Hematopoietic multipotent progenitor cell treated with erythropoietin and hydrocortisone succinate and interleukin-3 and kit ligand, for 8 days (in vitro differentiated cells): ENCODE measurements at regions not wholly inside any gene's neighbourhood (a gene's known extent, or its start where the extent isn't known, plus 50 kb on each side); places are given as distances from the start of the nearest gene placed in this dataset.
"Not testable (repeated sequence)": the region's sequence is repeated elsewhere in the genome, so short reads cannot be mapped to it uniquely, and the experiment has no call there.

ENCODE experiments used
- DNase-seq: peaks from one replicate; pipeline ENCODE4 v3.0.0-alpha.2; 2015

DNA sequence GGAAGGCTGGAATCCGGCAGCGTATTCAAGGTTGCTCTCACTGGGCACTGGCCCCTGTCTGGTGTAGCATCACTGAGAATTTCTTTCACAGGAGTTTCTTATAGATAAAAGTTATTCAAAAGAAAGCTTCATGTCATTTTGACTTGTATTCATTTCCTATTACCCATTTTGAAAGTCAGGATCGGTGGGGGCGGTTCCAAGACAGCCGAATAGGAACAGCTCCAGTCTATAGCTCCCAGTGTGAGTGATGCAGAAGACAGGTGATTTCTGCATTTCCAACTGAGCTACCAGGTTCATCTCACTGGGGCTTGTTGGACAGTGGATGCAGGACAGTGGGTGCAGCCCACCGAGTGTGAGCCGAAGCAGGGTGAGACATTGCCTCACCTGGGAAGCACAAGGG lies 51.5 kb upstream of the CDC42EP3 start:
- DNase-seq = not testable (repeated sequence)

DNA sequence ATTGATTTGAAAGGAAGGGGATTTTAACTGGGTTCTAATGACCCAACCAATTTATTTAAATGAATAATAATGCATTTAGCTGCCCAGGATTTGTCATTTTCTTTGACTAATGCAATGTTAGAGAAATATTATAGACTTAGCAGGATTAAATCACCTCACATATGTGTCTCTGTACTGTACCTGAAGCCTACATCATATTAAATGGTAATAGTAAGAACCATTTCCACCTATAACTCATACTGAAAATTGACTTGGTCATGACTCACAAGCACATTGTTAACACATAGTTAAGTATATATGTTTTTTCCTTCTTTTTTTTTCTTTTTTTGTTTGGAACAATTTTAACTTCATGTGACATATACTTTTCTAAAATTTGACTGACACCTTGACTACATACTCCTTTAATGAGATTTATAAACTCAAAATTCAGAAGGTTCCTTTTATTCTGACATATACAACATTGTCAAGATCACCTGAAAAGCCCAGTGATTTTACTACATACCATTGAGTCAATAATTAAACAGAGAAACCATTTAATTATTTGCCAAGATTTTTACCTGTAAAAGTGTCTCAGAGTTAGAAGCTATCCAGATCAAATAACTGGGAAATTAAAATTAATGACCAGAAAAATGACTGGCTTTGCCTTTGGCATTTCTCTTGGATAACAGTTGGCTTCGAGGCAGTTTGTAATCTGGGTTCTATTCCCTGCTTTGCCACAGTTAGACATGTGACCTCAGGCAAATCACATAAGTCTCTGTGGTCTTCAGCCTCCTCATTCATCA lies 58.8 kb upstream of the CDC42EP3 start:
- DNase-seq = no peak

DNA sequence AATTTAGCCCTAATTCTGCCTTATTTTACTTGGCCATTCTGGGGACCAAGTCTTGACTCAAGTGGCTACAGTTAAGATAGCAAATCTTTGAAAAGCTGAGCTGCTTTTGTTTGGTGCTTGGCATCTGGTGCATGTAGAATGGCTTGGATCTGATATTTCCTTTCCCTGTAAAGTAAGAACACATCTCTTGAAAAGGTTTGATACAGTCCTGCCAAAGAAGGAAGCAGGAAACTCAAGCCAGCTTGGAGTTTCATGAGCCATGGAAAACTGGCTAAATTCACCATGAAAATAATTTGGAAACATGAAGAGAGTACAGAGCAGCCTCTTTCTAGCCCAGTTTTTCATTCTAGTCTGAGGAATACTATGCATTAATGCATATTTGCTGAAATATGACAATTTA lies 61.0 kb upstream of the CDC42EP3 start:
- not testable (repeated sequence) for DNase-seq

DNA sequence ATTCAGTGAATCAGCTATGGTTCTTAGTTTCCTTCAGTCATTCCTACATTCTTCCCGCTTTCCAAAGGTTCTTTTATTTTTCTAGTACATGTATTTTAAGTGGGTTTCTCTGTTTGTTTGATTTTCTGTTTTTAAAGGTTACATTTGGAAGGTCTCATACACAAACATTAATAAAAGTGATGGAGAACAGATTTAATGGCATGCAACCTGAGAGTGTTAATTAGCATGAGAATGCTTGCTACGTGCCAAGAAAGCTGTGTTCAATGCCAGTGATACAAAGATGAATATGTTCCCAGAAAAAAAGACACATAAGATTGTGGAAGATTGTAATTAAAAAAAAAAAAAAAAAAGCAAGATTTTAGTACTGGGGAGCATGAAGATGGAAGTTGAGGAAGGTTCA lies 61.8 kb upstream of the CDC42EP3 start:
- no peak for DNase-seq

DNA sequence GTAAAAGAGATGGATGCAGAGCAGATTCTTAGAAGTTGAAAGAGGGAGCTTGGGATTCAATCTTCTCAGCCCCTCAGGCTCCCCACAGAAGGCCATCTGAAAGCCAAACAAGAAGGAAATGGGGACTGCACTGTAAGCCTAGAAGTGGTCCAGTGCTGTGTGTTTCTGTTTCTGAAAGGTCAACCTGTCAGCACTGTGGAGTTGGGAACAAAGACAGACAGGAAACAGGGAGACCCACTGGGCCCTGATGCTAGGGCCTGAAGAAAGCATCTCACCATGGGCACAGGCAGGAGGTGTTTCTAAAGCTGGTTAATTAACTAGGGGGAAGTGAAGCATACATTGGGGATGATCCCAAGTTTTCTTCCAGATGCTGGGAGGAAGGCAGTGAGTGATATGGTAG lies 62.5 kb upstream of the CDC42EP3 start:
- not testable (repeated sequence) for DNase-seq

DNA sequence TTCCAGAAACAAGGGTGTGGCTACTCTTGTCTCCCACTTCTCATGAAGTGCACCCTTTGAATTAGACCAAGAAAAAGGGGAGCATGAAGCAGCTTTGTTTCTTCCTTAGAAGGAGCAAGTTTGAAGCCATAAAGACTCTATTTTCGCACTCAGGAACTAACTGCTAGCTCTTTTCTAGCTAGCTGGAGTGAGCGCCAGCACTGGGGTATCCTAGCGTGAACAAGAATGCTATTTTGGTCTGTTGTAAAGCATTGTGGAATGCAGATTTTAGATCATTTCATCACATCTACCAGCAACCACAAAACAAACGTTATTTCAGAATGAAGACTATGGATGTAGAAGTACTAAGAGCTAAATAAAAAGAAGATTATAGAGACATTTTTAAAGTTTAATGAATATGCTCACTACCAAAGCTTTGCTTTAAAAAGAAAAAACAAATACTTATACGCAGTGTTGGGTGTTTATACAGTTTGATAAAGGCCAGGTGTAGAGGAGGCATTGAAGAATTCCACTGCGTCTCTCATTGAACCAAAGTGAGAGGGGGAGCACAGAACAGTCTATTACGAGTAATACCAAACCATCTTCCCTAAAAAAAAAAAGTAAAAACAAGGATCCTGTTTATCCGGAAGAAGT lies 63.6 kb upstream of the CDC42EP3 start:
- not testable (repeated sequence) for DNase-seq

DNA sequence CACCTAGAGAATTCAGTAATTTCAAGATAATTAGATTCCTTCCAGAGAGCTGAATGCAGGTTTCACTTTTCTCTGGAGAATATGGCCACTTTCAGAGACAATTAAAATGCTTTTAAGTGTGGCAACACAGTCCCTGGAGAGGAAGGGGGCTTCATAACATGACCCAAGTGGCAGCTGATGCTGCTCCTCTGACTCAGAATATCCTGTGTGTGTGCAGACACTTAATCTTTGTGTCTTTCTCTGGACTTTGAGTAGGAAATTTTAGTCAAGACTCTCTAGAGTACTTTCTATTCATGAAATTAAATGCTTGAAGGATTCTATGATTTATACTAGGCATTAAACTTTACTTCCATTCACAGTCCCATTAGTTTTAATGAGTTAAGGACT lies 64.1 kb upstream of the CDC42EP3 start:
- not testable (repeated sequence) for DNase-seq

DNA sequence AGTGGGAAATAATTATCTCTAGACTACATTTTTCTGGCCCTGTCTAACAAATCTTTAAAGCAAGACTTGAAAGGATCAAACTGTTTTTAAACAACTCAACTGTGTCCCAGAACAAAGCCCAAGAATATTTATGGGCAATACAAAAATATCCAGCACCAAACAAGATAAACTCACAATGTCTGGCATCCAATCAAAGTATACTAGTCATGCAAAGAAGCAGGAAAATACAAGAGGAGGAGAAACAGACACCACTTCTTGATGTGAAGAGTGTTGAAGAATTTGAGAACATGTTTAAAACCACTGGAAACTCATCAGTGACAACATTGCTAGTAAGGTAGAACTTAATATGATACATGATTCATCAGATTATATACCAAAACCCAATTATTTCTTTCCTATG lies 66.1 kb upstream of the CDC42EP3 start:
- DNase-seq = no peak

DNA sequence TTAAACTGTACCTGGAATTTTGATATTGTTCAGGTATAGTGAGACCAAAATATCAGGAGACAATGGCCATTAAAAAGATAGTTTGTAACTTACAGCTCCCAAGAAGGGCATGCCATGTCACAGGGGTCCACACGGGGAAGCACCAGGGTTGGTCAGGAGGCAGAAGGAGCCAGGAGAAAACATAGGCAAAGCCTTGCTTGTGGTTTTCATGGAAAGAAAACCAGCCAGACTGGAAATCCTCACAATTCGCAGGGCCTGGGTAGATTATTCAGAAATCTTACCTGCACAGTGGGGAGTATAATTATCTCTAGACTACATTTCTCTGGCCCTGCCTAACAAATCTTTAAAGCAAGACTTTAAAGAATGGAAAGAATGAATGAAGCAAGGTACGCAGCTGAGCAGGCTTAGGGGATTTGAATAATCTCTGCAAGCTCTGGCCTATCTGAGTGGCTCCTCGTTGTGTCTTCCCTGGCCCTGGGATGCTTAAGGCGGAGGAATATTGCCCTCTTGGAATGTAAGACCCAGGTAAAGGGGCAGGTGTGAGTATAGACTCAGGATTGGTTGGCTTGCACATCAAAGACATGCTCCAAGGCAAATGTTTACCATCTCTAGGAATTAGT lies 66.9 kb upstream of the CDC42EP3 start:
- no peak for DNase-seq

DNA sequence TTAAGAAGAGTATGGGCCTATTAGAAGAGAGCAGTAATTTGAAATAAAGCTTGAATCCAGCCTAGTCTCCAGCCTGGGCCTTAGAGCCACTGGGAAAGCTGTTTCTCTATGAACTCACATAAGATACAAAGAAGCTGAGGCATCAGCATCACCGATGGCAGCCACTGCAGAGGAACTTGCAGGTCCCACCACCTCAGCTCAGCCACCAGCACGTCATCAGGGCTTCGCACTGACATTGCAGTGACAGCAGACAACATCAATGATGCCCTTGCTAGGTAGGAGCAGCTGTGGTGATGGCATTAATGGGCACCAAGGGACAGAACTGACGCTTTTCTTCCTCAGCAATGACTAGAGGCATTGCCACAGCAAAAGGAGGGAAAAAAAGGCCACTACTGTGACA lies 67.7 kb upstream of the CDC42EP3 start:
- no peak for DNase-seq

DNA sequence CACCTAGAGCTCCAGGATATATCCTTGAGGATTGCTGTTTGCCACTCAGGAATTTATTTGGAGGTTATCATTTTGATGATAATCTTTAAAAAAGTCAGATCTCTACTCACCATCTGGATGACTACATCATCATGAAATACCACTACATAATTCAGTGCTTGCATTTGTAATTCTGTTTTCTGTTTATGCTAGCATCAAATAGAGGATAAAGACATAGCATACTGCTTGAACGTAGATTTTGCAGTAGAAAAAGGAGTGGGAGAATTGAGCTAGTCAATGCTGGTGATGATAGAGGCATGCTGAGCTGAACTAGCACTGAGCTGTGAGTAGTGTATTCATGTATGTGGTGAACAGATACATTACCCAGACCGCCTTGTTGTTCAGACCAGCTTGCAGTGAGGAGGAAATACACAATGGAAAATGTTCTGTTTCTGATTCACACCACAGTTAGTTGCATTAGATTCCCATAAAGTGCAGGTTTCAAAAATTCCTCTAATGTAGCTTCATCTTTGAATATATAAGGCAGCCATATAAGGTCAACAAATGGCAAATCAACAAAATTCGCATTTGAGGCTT lies 68.8 kb upstream of the CDC42EP3 start:
- no peak for DNase-seq

DNA sequence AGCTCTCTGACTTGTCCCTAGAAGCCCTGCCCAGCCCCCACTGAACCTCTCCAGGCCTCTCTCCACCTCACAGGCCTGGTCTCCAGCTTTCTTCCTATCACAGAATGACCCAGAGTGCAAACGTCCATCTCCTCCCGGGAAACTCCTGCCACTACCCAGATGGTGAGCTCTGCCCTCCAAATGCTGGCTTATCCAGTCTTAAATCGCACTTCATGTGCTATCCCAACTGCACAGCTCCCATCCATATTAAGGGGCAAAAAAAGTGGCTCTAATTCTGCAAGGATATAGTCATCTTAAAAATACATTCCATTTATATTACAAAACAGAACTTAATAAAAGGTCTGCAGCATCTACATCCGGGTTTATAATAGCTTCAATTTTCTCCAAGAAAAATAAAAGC lies 70.8 kb upstream of the CDC42EP3 start:
- DNase-seq = no peak

DNA sequence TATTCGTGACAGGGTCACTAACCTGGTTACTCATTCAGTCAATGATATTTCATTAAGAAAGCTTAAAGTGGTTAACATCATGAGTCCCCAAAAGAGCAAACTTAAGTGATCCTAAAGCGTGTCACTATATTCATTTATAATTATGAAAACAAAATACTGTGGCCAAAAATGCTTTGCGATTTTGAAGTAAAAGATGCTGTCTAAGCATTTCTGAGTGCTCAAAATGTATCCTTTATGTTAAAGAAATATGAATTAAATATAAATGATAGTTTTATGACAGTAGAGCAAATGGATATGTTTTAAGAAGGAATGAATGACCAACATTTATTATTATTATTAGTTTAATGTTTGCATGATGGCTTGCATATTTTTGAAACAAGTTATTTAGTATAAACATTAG lies 72.6 kb upstream of the CDC42EP3 start:
- DNase-seq = no peak

DNA sequence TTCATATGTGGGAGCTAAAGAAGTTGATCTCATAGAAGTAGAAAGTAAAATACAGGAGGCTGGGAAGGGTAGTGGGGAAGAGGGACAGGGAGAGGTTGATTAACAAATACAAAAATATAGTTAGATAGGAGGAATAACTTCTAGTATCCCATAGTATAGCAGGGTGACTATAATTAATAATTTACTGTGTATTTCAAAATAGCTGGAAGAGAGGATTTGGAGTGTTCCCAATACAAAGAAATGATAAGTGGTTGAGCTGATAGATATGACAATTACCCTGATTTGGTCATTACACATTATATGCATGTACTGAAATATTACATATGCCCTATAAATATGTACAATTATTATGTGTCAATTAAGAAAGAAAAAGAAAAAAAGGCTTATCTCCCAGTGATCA lies 73.5 kb upstream of the CDC42EP3 start:
- DNase-seq = not testable (repeated sequence)

DNA sequence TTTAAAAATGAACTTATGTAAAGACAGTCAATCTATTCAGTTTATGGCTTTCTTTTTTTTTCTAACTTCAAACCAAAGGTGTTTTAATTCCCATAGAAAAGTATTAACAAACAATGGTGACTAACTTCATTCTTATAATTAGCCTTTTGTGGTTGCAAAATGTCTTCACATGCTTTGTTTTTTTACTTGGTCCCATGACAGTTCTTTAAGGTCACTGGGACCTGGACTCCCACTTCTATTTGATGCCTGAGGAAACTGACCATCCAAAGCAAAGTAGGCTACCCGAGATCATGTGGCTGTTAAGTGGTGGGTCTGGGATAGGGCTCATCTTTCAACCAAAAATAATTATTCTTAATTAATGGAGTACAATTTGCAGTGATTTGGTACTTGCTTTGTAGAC lies 74.6 kb upstream of the CDC42EP3 start:
- DNase-seq = not testable (repeated sequence)

DNA sequence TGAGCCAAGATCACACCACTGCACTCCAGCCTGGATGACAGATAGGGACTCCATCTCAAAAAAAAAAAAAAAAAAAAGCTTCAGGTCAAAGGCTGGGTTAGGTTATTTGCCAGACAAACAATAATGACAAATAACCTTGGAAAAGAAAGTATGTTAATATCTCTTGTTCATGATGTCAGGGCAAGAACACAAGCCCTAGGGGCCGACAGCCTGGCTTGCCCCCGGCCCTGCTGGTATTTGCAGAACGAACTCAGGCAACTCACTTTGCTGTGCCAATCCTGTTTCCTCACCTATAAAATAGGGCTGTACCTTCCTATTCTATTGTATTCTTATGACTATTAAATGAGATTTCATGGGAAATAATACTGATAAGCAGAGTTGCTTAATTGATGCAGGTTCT lies 75.4 kb upstream of the CDC42EP3 start:
- DNase-seq = no peak

DNA sequence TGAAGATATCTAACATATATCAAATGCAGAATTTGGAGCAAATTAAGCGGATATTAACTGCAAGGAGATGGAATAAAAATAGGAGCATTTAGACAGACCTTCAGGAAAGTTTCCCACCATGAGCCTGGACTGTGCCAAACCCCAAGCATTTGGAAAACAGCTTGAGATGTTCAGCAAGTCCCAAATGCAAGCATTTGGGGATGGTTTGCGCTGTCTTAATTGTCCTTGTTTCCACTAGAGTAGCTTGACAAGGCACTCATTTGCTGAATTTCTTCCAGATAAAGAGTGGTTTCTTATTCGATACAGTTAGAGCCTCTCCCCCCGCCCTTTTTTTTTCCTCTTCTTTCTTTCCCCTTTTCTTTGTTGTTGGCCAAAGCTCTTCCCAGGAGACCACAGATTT lies 77.1 kb upstream of the CDC42EP3 start:
- DNase-seq = no peak

DNA sequence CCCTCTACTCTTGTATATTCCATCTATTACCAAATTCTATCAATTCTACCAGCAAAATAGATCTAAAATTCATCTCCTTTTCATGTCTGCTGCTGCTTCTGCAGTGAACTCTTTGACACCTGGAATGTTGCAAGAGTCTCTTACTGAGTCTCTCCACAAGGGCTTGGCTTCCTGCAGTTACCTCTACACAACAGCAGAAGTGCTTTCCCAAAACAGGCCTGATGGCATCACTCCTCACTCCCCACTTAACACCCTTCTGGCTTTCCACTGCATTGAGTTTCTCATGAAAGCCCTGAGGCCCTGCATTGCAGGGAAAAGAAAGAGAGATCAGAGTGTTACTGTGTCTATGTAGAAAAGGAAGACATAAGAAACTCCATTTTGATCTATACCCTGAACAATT lies 78.8 kb upstream of the CDC42EP3 start:
- not testable (repeated sequence) for DNase-seq

DNA sequence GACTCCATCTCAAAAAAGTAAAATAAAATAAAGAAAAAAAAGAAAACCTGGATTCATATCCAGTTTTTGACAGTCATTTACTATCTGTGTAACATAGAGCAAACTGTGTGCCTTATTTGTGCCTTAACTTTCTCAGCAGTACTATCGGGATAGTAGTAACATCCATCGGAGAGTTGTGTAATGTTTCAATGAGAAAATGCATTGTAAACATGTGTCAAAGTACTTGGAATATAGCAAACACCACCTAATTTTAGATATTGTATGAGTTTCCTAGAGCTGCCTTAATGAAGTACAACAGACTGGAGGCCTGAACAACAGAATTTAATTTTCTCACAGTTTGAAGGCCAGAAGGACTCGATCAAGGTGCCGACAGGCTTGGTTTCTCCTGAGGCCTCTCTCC lies 81.3 kb upstream of the CDC42EP3 start:
- DNase-seq = no peak

DNA sequence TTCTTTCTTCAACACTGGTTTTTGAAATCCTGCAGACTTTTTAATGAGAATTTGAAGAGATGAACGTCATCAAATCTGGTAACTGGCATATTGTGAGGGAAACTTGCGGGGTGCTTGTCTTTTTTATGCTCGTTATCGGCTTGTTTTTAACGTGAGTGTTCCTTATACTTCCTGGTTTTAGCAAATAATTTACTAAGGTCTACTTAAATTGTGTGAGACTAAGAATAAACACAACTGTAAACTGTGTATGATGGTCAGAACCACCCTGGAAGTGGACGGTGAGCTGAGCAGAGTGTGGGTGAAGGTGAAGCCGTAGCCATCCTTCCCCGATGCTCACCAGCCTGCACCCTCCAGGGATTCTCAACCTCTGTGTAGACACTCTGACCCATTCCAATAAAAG lies 82.3 kb upstream of the CDC42EP3 start:
- no peak for DNase-seq

DNA sequence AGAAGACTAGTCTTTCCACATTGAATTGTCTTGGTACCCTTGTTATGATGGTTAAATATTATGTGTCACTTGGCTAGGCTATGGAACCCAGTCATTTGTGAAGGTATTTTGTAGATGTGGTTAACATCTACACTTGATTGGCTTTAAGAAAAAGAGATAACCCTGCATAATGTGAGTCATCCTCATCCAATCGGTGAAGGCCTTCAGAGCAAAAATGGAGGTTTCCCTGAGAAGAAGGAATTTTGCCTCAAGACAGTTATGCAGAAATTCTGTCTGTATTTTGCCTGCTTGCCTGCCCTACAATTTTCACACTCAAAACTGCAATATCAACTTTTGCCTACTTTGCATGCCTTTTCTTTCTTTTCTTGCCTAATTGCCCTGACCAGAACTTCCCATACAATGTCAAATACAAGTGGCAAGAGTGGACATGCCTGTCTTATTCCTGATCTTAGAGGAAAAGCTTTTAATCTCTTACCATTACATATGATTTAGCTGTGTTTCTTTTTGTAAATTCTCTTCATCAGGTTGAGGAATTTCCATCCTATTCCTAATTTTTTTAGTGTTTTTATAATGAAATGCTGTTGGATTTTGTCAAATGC lies 84.6 kb upstream of the CDC42EP3 start:
- DNase-seq = not testable (repeated sequence)

DNA sequence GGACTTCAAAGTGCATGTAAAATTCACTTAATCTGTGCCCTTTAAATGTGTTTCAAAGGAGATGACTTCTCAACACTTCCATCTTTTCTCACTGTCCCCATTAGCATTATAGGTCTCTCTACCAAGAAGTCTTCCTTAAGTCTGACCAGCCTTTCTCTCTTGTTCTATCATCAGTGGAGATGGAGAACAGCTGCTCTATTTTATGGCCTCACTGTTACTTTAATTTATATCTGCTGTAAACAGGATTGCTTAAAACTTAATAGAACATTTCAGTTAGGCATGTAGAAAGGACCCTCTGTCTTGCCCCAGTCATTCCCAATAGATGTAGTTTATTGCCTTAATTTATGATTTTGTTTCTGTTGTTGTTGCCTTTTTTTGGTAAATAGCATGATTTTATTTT lies 86.0 kb upstream of the CDC42EP3 start:
- not testable (repeated sequence) for DNase-seq

DNA sequence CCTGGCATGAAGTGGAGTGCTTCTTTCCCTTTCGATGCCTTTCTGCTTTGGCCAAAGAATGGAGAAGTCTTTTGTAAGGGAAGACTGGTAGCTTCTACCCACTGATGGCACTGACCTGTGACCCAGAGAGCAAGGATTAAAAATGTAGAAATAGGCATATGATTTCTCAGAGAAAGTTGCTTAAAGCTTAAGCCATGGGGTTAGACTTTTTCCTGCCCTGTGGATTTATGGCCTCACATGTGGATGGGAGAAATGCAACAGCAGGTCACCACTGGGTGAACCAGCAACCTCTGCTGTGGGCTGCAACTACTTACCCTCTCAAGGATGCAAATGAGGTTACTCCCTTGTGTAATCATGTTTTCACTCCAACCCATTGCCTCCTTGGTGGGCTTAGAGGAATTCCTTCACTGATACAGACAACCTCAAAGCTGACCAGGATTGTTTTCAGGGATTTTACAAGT lies 86.7 kb upstream of the CDC42EP3 start:
- DNase-seq = not testable (repeated sequence)
